NCI-H1436 treated with DMSO at 0.1 percent for 48 hours (cell line): ENCODE measurements at regions not wholly inside any gene's neighbourhood (a gene's known extent, or its start where the extent isn't known, plus 50 kb on each side); places are given as distances from the start of the nearest gene placed in this dataset.

ENCODE experiments used
- DNase-seq: peaks from one replicate; lab custom pipeline; 2025; lab: John Stamatoyannopoulos, UW

DNA sequence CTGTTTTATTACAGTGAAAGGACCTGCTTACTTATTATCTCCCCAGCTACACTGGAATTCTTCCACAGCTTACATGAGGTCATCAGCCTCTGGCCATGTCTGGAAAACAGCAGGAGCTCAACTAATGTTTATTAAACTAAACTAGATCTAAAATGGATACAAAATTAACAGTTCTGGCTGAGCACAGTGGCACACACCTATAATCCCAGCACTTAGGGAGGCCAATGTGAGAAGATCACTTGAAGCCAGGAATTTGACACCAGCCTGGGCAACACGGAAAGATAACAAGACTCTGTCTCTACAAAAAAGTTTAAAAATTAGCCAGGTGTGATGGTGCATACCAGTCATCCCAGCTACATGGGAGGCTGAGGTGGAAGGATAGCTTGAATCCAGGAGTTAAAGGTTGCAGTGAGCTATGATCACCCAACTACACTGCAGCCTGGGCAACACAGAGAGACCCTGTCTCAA is 220.8 kb upstream of the MARCKS start:
- DNase-seq = no peak

DNA sequence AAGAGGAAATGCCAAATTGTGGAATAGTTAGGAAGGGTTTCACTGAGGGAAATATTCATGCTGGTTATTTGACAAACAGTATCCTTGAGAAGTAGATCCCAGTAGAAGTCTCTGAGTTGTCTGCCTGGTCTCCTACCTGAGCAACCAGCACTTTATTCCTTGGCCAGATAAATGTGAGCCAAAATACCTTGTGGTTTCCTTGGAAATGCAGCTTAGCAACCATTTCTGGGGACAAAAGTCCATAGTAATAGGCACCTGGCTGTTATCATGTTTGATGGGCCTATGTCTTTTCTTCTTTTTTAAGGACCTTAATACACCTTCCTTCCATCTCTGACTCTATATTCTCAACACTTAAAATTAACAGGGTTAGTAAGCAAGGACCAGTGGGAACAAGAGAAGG is 217.1 kb upstream of the MARCKS start:
- no peak for DNase-seq

DNA sequence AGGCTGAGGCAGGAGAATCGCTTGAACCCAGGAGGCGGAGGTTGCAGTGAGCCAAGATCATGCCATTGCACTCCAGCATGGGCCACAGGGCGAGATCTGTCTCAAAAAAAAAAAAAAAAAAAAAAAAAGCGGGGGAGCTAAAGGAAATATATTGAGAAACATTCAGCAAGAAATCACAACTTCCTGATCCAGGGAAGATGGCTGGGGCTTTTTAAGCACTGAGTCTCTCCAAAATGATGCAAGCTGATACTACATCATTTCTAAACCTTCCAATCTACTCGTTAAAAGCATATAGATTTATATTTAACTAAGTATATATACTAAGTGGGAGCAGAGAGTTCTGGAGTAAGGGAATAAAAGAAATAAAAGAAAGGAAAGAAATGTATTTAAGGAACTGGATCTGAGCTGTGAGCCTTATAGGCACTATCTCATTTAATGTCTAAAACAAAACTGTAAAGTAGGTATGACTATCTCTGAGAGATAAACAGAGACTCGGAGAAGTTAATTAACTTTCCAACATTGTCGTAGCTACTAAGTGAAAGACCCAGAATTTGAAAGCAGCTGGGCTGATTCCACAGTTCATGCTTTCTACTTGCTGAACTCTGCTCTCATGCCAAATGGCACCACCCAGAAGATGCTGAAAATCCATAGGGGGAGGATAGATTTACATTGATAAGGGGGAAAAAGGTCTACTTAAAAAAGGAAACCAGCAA is 215.0 kb upstream of the MARCKS start:
- DNase-seq = no peak

DNA sequence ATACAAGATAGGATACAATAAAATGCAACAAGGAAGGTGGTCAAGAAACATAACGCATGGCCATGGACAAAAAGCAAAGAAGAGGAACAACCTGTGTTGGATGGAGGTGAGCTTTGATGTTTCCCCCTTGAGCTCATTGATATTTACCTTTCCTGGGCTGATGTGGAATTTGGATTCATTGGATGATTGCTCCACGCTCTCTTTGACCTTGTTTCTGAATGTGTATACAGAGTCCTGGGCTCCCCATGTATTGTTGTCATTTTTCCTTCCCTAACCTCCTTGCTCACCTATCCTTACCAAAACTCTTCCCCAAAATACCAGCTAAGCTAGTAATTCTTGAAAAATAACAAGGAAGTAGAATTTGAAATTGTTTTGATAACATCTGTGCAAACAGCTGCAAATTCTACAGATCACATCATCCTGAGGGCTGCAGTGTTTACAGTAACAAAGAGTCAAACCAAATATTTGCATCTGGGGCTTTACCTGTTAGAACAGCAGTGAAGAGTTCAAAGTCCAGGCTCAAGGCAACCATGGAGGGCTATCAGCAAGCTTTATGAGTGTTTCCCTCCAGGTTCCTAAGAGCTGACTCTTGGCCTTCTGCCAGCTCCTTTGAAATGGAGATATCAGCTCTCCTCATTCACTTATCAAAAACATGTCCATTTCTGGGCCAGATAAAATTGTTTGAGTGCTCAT is 214.3 kb upstream of the MARCKS start:
- DNase-seq = peak; percentile 71

DNA sequence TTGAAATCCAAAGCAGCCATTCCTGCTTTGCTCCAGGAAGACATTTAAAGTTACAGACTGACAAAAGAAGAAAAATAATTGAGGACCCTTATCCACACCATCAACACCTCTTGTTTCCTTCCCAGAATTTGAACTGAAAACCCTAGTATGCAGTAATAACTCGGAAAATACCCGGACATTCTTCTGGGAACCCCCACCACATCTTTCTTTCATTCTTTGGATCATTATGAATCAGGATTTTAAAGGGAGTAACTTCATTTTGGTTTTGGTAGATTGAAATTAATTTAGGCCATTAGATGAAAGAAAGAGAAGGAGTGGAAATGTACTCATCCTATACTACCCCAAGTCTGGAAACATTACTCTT is 213.8 kb upstream of the MARCKS start:
- no peak for DNase-seq

DNA sequence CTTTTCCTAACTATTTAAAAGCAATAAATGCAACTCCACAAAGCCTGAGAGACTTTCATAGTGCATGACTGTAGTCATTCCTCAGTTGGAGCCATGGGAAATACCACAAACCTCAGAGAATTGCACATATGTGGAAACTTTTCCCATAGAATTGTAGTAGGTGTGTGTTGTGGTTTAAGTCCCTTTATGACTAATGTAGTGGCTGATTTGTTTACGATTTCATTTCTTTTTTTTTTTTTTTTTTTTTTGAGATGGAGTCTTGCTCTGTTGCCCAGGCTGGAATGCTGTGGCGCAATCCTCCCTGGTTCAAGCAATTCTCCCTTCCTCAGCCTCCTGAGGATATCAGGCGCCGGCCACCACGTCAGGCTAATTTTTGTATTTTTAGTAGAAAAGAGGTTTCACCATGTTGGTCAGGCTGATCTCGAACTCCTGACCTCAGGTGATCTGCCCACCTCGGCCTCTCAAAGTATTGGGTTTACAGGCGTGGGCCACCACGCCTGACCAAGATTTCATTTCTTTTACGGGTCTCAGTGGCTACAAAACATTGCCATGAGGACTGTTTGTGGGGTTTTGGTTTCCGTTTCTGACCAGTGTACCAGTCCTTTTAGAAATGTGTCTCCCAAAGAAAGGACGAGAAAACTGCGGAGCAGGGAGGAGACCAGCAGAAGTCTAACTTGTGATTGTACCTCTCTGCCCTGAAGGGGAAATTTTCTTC is 212.1 kb upstream of the MARCKS start:
- no peak for DNase-seq

DNA sequence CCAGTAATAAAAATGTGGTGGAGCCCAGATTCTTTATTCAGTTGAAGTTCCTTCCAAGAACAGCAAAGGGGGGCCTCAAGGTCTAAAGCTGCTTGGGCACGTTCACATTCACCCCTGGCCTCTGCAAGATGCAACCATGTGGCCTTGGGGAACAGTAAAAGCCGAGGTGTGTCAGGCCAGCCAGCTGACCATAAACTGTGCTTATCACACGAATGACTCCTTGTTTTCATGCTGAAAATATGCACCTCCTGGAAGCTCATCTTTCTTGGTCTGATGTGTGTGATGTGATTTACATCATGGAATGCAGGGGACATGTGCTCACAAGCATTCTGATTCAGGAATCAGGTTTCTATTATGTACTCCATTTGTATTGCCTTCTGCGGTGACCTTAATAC is 211.6 kb upstream of the MARCKS start:
- DNase-seq = no peak

DNA sequence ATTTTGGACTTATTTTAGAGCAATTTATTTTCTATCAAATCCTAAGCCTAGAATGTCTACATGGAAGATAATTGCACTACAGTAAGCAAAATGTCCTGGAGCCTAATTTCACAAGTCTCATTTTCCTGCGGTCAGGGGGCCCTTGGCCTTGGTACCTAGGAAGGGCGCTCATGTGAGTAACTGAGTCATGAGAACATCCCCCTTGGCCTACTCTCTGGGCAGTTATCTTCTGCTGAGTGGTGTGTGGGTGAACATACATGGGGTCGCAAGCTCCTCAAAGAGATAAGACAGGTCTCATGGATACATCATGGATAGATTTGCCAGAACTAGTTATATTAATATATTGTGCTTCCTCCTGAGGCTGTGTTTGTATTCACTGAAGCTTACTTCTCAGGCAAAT is 211.2 kb upstream of the MARCKS start:
- no peak for DNase-seq

DNA sequence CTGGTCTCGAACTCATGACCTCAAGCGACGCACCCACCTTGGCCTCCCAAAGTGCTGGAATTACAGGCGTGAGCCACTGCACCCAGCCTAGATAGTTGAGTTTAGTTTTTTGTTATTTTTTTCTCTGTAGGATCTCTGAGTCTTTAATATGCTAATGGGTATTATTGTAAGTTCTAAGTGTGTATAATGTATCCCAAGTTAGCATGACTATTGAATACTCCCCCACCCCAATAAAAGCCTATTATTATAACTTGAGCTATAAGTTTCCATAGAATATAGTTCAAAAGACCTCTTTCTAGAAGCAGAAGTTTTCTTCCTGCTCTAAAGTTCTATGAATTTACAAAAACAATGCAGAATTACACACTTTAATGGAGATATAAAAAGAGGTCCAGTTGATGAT is 210.4 kb upstream of the MARCKS start:
- DNase-seq = no peak

DNA sequence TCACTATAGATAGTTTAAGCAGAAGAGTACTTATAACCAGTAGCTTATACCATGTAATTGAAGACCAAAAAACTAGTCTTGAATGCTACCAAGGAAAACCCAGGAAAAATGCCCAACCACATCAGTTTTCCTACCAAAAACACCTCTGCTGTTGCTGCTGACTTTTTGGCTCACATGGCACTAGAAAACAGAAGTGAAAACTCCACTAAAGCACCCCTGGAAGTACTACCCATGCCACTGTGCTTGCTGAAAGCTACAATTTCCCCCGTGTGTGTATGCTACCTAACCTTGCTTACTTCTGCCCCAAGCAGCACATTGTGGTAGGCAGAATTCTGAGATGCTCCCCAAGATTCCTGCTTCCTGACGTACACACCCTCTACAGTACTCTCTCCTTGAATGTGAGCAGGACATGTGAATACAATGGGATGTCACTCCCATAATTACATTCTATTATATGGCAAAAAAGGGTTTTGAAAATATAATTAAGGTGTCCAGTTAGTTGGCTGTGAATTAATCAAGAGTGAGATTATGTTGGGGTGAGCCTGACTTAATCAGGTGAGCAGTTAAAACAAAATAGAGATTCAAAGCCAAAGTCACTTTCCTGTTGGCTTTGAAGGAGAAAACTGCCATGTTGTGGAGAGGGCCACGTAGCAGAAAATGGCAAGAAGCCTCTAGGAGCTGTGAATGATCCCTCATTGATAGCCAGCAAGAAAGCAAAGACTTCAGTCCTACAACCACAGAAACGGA is 209.8 kb upstream of the MARCKS start:
- DNase-seq = no peak

DNA sequence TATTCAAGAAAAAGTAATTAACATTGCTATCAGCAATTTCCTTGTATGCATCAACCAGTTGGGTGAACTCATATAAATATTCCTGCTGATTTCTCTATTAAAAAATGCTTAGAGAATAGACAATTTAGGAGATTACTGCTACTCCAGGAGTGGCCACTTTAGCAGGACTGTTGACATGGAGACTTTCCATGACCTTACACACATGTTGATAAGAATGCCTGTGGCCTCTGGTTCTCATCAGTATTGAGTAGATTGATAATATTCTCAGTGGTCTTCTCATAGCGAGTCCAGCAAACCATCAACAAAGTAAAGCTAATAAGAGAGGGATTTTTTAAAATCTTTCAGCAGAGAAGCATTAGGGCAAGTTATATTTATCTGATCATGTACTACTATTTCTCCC is 208.4 kb upstream of the MARCKS start:
- DNase-seq = no peak

DNA sequence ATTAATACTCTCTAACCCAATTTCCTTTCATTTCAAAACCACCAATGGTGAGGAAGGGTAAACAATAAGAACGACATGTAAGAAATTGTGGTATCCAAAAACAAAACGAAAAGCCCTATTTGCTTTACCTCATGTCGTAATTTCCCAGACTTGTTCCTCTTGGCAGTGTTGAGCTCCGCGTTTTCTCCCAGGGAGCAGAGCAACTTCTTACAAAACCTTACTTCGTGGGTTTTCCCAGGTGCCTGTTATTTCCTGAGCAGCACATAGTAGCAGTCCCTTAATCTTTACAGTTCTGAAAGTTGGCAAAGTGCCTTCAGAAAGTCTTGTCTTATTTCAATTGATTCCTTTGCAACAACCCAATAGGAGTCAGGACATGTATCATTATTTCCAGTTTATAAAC is 207.9 kb upstream of the MARCKS start:
- DNase-seq = no peak

DNA sequence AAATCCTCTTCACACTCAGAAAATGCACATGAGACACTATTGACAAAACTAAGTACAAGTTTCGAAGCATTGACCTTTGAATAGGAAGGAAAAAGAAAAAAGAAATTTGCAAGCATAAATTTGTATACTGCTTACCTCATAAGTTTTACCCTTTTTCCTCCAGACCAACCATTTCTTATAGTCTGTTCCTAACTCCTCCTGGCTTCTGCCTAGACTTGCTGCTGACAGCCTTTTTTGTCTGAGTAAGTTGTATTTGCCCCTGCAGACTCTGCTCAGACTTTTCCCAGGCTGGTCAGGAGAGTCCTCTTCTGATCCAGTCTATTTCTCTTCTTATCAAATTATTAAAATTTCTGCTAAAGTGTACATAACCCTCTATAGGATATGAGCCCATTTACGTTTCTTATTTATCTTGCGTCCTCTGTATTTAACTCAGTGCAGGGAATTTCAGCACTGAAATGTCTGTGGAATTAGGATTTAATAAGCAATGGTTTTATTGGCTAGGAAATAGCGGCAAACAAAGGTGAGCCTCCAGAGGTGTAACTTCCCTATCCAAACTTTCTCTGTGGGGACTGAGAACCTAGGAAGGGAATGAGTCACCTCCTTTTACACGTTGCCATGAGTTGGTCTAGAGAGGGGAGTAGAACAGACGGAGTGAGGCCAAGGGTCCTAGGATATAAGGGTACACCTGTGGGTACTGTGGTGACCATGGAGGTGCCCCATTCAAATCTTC is 207.1 kb upstream of the MARCKS start:
- DNase-seq = no peak

DNA sequence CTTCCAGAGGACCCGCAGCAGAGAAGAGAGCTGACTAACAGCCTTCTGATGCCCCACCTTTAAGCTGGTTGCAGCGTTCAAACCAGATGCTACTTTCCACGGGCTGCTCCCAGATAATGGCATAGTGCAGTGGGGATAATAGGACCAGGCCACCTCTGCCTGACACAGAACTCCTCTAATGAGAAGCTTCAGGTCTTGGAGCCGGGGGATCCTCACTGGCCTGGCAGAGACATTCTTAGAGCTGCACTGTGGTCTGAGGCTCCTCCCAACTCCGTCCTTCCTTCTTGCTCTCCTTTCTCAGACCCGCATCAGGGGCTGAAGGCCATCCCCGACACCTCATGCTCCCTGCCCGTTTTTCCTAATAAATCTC is 206.6 kb upstream of the MARCKS start:
- DNase-seq = no peak

DNA sequence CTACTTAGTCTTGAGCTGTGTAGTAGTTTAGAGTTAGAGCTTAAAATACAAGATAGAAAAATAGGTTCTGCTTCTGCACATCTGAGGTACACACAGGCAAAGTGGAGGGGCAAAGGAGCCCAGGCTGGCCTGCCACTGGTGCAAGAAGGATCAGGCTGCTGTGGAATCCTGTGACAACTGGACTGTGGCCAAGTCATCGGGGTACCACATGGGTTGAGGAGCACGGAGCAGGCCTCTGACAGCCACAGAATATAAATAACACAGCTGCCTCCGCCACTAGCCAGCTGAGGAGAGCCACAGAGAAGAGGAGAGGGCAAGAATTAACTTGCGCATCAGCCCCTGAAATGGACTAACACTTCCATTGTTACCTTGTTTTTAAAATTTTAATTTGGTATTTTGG is 206.0 kb upstream of the MARCKS start:
- no peak for DNase-seq

DNA sequence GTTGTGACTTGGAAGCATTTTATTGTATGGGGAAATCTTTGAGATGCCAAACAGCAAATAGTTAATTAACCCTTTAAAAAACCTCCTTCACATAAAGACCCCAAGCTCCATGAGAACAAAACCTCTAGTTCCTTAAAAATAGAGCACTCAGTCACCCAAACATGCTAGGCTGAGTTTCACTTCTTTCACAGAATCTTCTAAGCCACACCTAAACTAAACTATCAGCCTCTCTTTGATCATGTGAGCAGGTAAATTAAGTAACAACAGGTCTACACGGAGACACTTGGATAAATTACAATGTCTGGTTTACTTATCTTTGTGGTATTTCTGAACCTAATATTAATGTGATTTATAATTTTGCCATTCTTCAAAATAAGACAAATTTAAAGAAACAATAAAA is 205.2 kb upstream of the MARCKS start:
- no peak for DNase-seq

DNA sequence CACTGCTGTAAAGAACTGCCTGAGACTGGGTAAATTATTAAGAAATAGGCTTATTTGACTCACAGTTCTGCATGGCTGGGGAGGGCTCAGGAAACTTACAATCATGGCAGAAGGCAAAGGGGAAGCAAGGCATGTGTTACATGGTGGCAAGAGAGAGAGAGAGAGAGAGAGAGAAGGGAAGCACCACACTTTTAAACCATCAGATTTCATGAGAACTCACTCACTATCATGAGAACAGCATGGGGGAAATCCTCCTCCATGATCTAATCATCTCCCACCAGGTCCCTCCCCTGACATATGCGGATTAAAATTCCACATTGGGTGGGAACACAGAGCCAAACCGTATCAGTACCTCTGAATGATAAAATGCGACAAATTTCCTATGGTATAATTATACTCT is 203.9 kb upstream of the MARCKS start:
- no peak for DNase-seq

DNA sequence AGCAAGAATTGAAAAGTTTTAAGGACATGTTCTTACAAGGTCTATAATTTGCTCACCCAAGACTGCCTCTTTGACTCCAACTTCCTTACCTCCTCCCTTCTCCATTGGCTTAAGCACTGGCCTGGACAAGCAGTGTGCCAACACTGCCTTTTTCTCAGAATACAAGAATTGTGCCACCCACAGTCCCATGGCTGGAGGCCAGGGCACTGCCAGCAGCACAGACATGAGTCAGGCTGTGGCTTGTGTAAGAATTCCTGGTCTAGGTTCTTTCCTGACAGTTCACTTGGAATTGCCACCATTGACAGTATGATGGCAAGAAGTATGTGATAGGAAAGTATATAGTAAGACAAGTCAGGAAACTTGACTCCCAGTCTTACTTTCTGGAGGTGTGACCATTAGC is 202.7 kb upstream of the MARCKS start:
- no peak for DNase-seq

DNA sequence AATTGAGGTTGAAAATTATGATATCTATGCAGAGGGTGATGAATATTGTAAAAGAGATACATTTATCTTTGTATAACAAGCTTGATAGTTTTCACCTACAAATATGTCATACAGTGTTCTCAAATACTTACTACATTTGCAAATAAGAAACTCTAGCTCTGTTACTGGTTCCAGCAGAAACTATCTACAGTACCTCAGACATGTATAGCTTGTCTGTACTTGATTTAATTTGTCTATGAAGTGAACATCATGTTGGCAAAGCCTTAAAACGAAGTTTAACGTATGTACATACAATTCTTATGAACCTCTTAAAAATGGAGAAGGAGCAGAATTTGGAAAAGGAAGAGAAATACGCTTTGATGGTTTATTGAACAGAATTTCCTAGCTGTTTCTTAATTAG is 201.4 kb upstream of the MARCKS start:
- no peak for DNase-seq

DNA sequence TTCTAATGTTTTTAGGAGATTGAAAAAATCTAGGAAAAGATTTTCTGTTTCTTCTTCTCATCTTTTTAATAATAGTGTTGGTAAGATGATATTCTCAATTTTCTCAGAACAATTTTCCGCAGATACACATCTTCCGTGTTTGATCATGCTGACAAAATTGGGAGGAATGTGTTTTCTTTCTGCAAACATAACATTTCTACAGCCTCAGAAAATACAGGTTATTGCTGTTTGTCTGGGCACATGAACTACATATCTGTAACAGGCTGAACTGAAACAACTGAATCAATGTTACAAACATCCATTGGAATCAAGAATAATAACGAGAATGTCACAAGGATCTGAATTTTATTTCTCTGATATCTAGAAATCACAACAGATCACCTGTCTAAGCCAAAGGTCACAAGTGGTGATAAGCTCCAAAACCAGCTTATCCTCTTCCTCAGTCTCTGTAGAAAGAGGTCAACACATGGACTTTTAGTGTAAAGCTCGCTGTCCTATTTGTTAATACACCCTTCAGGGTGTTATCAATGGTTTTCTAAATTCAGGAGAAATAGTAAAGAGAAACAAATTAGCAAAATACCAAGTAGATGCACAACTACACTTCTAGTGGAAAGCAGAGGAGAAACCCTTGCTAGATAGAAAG is 197.3 kb upstream of the MARCKS start:
- no peak for DNase-seq

DNA sequence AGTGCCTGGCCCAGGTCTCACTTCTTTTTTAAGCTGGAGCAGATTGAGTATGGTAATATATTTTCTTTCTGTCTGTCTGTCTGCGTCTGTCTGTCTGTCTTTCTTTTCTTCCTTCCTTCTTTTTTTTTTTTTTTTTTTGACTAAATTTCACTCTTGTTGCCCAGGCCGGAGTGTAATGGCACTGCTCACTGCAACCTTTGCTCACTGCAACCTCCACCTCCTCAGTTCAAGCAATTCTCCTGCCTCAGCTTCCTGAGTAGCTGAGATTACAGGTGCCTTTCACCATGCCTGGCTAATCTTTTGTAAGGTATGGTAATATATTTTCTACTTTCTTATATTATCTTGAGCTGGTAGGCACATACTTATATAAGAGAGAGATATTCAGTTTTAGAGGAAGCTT is 196.3 kb upstream of the MARCKS start:
- no peak for DNase-seq
